Endothelial cell (in vitro differentiated cells): ENCODE measurements at regions not wholly inside any gene's neighbourhood (a gene's known extent, or its start where the extent isn't known, plus 50 kb on each side); places are given as distances from the start of the nearest gene placed in this dataset.

Experiments used
- DNase-seq: peaks from one replicate; pipeline ENCODE4 v3.0.0; 2021; ENCODE audit warnings: low spot score
- H3K27ac Mint-ChIP-seq: one replicate; pipeline ENCODE4 v1.8.0; 2021; ENCODE audit warnings: mixed read lengths, inconsistent platforms; ENCODE audit not compliant: unreplicated experiment
- H3K27me3 Mint-ChIP-seq: one replicate; pipeline ENCODE4 v1.8.0; 2021; ENCODE audit warnings: mild to moderate bottlenecking, moderate library complexity, mixed read lengths, inconsistent platforms; ENCODE audit not compliant: unreplicated experiment
- H3K36me3 Mint-ChIP-seq: one replicate; pipeline ENCODE4 v1.8.0; 2021; ENCODE audit warnings: mild to moderate bottlenecking, low read depth, mixed read lengths, inconsistent platforms; ENCODE audit not compliant: unreplicated experiment
- H3K4me1 Mint-ChIP-seq: one replicate; pipeline ENCODE4 v1.8.0; 2021; ENCODE audit warnings: mild to moderate bottlenecking, mixed read lengths, inconsistent platforms; ENCODE audit not compliant: unreplicated experiment
- H3K4me3 Mint-ChIP-seq: one replicate; pipeline ENCODE4 v1.8.0; 2021; ENCODE audit warnings: mild to moderate bottlenecking, mixed read lengths, inconsistent platforms; ENCODE audit not compliant: unreplicated experiment
- H3K9me3 Mint-ChIP-seq: one replicate; pipeline ENCODE4 v1.8.0; 2021; ENCODE audit warnings: mixed read lengths, inconsistent platforms; ENCODE audit not compliant: unreplicated experiment
- TF ChIP-seq, protein P1 (sequence below): fragments of 200-600 bp; sonication (generic); IDR thresholded peaks from one replicate; pipeline ENCODE4 v1.5.0; 2021; ENCODE audit warnings: antibody characterized with exemption; ENCODE audit not compliant: unreplicated experiment

DNA sequence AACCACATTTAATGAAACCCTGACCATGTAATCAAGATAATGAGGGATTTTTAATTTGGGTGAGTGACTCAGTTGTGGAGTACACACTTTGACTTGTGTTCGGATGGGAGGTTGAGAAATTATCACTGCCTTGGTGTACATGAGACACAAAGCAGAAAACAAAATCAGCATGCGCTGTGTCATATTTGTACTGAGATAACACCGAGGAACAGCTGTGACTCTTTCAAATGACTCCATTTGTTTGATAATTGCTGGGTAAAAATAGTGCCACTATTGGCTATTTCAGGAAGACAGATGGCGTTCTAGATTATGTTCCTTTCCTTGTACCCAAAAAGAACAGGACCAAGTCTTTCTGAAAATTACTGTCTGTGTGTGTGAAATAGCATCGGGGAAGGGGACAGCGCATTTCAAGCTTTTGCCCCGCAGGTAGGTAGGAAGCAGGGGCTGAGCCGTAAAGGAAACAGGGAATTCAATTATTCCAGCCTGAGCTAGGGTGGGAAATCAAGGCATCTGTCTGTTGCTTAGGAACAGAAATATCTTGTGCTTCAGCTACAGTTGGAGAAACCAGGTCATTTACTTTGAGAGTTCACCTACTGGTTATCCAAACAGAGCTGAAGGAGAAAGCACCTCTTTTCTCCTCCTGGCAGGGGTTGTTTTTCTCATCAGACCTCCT lies 114.3 kb downstream of the SNAPC1 start:
- peaks cover 2% of the 10 kb centered on the region for H3K27me3 Mint-ChIP-seq

DNA sequence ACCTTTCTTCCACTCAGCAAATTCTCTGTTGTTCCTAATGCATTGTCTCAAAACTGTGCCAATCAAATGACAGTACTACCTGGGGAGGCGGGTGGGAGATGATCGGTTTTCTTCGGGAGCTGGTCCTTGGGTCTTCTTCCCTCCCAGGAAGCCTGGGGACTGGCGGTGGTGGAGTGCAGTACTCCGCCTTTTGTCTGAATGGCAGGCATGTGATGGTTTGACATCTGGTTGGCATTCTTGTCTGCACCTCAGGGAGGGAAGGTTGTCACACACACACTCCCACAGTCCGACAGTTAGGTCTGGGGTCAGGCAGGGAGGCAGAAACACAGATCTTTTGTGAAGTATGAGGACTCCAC lies 114.8 kb downstream of the SNAPC1 start:
- no peaks in the 10 kb centered on the region for H3K36me3 Mint-ChIP-seq
- H3K27me3 Mint-ChIP-seq: peaks cover 2% of the 10 kb centered on the region
- no peak for DNase-seq
- no peaks in the 10 kb centered on the region for H3K4me1 Mint-ChIP-seq
- no peak overlapping the region for H3K4me3 Mint-ChIP-seq
- no peaks in the 10 kb centered on the region for H3K9me3 Mint-ChIP-seq
- TF ChIP-seq, protein P1, sequence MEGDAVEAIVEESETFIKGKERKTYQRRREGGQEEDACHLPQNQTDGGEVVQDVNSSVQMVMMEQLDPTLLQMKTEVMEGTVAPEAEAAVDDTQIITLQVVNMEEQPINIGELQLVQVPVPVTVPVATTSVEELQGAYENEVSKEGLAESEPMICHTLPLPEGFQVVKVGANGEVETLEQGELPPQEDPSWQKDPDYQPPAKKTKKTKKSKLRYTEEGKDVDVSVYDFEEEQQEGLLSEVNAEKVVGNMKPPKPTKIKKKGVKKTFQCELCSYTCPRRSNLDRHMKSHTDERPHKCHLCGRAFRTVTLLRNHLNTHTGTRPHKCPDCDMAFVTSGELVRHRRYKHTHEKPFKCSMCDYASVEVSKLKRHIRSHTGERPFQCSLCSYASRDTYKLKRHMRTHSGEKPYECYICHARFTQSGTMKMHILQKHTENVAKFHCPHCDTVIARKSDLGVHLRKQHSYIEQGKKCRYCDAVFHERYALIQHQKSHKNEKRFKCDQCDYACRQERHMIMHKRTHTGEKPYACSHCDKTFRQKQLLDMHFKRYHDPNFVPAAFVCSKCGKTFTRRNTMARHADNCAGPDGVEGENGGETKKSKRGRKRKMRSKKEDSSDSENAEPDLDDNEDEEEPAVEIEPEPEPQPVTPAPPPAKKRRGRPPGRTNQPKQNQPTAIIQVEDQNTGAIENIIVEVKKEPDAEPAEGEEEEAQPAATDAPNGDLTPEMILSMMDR: no peak
- no peak overlapping the region for H3K27ac Mint-ChIP-seq

More for the DNA sequence above, 114.3 kb downstream of the SNAPC1 start:
- Mint-ChIP-seq H3K27ac (no peak overlapping the region), H3K4me3 (no peak overlapping the region), H3K36me3 (no peaks in the 10 kb centered on the region), H3K4me1 (no peaks in the 10 kb centered on the region), H3K9me3 (no peaks in the 10 kb centered on the region)
- no peak for DNase-seq
- TF ChIP-seq, protein P1: no peak

DNA sequence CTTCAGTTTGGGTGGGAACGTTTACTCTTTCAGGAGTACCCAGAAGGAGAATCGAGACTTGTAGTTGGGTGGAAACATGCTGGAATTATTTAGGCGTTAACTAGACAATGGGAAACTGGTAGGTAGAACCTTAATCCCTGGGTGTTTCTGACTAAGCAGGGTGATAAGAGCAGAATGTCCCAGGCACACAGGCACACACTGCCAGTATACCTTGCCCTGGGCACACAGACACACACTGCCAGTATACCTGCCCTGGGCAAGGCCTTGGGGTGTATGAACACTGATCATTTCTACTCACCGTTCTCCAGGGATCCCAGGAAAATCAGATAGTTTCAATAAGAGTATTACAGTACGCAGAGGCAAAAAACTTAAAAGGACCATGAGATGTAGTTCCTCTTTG lies 115.5 kb downstream of the SNAPC1 start:
- H3K9me3 Mint-ChIP-seq: no peaks in the 10 kb centered on the region
- H3K36me3 Mint-ChIP-seq: no peaks in the 10 kb centered on the region
- H3K27ac Mint-ChIP-seq: no peak overlapping the region
- DNase-seq: no peak
- peaks cover 2% of the 10 kb centered on the region for H3K27me3 Mint-ChIP-seq
- H3K4me3 Mint-ChIP-seq: no peak overlapping the region
- TF ChIP-seq, protein P1: no peak
- H3K4me1 Mint-ChIP-seq: no peaks in the 10 kb centered on the region

DNA sequence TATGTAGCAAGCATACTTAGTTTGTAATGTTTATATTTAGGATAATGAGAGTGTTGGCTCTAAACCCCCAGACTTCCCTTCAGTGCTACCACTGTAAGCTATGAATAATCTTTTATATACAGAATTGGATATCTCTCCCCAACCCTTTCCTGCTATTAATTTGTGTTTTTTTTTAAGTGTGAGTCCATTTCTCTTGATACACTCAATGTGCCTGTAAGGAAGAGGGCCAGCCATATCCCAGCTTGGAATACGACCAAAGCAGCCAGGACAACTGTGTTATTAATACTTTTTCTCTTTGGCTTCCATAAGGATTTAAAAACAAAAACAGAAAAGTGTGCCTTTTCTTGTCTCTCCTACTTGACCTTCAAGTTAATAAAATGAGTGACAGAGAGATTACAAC lies 116.7 kb downstream of the SNAPC1 start:
- Mint-ChIP-seq H3K4me3 (no peak overlapping the region), H3K27ac (no peak overlapping the region), H3K4me1 (no peaks in the 10 kb centered on the region), H3K36me3 (no peaks in the 10 kb centered on the region), H3K9me3 (no peaks in the 10 kb centered on the region), H3K27me3 (peaks cover 2% of the 10 kb centered on the region)
- no peak for DNase-seq
- TF ChIP-seq, protein P1: no peak

DNA sequence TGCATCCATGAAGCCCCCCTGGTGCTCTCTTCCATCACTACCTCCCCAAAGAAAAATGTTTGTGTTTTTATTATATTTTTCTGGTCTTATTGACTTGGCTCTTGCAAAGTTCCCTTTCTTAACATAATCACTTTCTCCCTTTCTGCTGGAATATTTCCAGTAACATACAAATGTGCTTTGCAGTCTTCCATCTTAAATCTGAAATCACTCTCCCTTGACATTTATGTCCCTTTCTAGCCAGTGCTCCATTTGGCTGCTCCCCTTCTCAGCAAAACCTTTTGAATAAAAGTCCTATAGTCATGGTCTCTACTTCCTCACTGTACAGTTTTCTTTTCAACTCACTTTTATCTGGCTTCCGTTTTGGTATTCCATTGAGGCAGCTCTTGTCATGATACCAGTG lies 118.8 kb downstream of the SNAPC1 start:
- Mint-ChIP-seq H3K9me3 (no peaks in the 10 kb centered on the region), H3K4me3 (no peak overlapping the region)

More for the DNA sequence above, 118.8 kb downstream of the SNAPC1 start:
- no peak overlapping the region for H3K27ac Mint-ChIP-seq
- DNase-seq: no peak
- TF ChIP-seq, protein P1: no peak
- H3K4me1 Mint-ChIP-seq: no peaks in the 10 kb centered on the region
- peaks cover 2% of the 10 kb centered on the region for H3K27me3 Mint-ChIP-seq
- no peaks in the 10 kb centered on the region for H3K36me3 Mint-ChIP-seq
